HFF-Myc (cell line): ENCODE measurements at regions not wholly inside any gene's neighbourhood (a gene's known extent, or its start where the extent isn't known, plus 50 kb on each side); places are given as distances from the start of the nearest gene placed in this dataset.

ENCODE experiments used
- DNase-seq: peaks from one replicate; pipeline ENCODE4 v3.0.0-alpha.2; 2011; ENCODE audit warnings: low read depth; ENCODE audit errors: extremely low read depth
- H3K4me3 ChIP-seq: replicated peaks from 2 replicates; pipeline ENCODE4 v1.5.1; 2011; ENCODE audit warnings: low read depth, mild to moderate bottlenecking, control low read depth, low read length
- TF ChIP-seq, protein P1 (sequence below): IDR thresholded peaks from 2 replicates; pipeline ENCODE4 v1.5.1; 2012; ENCODE audit warnings: mild to moderate bottlenecking, low read depth, low read length, control low read depth; ENCODE audit errors: missing control alignments

DNA sequence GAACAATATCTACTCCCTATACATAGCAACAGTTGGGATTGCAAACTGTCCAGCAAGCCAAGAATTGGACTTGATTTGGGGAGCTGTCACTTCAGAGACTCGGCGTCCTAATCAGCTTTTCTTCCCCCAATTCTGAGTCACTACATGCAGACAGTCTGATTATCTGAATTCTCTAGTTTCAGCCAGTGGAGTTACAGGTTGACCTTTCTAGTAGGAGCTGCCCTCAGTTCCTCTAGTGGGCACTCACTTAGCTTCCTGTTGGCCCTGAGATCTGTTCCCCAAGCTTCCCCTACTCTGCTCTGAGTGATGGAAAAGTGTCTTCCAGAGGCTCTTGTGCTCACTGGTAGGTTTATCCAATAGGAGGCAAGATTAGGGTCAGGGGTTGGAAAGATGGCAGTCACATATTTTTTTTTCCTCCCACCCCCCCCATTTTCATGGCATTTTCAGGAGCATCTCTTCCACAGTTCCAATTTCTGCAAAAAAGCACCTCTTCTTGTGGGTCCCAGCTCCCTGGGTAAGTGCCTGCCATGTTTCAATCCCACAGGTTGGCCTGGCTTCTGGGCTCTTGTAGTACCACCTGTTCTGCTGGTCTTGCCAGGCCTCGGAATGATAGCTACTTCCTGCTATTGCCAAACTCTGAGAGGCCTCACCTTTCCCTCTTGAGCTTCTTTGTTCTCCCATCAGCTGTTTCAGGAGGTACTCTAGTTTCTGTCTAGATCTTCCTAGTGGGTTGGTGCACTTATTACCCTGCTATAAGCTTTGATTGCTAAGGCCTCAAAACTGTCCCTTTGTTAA, 182.2 kb downstream of the RAP2B start:
- no peak for DNase-seq
- H3K4me3 ChIP-seq = no peak overlapping the region

DNA sequence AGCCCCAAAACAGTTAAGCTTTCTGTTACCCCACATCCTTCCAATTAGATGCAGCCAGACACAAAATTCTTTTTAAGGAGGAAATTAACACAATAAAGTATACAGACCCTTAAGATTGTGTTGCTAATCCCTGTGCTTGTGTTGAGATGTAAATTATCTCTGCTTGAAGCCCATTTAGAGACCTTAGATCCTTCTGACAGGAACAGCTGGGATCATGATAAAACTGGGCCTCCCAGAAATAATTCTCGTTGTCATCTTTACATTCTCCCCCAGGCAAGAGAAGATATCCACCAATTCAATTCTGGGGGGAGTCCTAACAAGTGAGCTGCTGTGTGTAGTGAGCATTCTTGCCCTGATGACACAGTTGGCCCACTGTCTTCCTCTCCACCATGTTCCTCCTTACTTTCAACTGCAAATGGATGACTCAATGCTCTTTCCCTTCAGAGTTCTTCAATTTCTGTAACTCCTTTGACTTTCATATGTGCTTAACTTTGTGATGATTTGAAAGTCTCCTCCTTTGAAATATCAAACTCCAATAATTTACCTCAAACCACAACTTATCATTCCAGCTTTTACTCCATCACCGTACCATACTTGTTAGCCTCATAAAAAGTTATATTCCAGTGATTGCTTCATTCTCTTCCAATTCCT, 186.6 kb downstream of the RAP2B start:
- TF ChIP-seq, protein P1, sequence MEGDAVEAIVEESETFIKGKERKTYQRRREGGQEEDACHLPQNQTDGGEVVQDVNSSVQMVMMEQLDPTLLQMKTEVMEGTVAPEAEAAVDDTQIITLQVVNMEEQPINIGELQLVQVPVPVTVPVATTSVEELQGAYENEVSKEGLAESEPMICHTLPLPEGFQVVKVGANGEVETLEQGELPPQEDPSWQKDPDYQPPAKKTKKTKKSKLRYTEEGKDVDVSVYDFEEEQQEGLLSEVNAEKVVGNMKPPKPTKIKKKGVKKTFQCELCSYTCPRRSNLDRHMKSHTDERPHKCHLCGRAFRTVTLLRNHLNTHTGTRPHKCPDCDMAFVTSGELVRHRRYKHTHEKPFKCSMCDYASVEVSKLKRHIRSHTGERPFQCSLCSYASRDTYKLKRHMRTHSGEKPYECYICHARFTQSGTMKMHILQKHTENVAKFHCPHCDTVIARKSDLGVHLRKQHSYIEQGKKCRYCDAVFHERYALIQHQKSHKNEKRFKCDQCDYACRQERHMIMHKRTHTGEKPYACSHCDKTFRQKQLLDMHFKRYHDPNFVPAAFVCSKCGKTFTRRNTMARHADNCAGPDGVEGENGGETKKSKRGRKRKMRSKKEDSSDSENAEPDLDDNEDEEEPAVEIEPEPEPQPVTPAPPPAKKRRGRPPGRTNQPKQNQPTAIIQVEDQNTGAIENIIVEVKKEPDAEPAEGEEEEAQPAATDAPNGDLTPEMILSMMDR = no peak
- no peak overlapping the region for H3K4me3 ChIP-seq
- no peak for DNase-seq

More for the DNA sequence above, 182.2 kb downstream of the RAP2B start:
- TF ChIP-seq, protein P1 = no peak

GRCh38 chr3:153349108-153349499, 187.1 kb downstream of the RAP2B start:
- DNase-seq = no peak
- TF ChIP-seq, protein P1 = no peak
- no peak overlapping the region for H3K4me3 ChIP-seq

GRCh38 chr3:153350420-153350819, 188.4 kb downstream of the RAP2B start:
- TF ChIP-seq, protein P1 = no peak
- peak; percentile 25 for DNase-seq
- H3K4me3 ChIP-seq = no peak overlapping the region

DNA sequence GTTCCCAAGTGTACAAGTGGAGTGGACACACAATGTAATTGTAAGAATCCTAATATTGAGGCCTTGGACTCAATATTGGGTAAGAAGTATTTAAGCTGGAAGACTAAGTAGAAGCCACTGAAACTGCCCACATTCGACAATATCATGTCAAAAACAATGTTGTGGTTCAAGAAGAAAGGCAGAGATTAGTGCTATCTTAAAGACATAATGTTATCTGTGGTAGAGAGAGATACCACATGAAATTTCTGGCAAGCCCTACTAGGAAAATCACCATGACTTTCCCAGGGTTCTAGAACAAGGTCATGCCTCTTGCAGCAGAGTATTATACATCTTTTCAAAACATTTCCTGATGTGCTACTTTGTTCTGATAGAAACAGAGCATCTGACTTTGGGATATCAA, 192.6 kb downstream of the RAP2B start:
- DNase-seq = no peak
- no peak overlapping the region for H3K4me3 ChIP-seq
- TF ChIP-seq, protein P1 = no peak

DNA sequence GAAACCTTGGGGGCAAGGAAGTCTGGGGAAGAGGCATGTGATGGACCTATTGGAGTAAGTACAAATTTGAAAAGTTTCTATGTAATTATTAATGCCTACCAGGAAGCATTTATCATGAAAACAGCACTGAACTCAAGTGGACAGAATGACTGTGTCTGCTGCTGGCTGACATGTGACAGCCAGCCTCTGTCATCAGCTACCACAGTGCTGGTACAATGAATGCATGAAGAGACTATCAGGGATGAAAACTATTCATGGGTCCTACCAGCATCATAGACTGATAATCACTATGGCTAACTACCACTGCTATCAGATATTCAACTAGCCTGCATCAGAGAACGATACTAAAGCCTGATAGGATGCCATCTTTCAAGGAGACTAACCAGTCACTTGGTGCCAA, 193.5 kb downstream of the RAP2B start:
- H3K4me3 ChIP-seq = no peak overlapping the region

More for the DNA sequence above, 193.5 kb downstream of the RAP2B start:
- DNase-seq = no peak
- TF ChIP-seq, protein P1 = no peak
